ENCODE measurements at regions not wholly inside any gene's neighbourhood (a gene's known extent, or its start where the extent isn't known, plus 50 kb on each side); places are given as distances from the start of the nearest gene placed in this dataset.
A peak's percentile ranks its signal among the peaks of the same experiment; 100 is the strongest.

DNA sequence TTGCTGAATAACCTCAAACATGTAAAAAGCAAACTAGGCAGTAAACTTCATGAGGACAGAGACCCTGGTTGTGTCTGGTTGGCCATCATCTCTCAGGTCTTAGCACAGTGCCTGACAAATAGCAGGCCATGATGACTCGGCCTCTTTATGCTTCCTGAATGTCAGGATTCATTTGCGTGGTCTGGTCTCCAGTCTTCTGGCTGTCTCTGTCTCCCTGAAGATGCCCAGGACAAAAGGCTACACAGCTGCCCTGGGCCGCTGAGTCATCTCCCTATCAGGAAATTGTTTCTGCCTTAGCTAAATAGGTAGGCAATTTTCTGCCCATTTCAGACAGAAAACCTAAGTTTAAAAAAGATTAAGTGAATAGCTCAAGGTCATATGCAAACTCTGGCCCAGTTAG is 84.1 kb upstream of the FNDC3A start:
- peak overlapping the region in 1 of 10 donors; percentile 74 for H3K27ac ChIP-seq
- TF ChIP-seq, protein P1, sequence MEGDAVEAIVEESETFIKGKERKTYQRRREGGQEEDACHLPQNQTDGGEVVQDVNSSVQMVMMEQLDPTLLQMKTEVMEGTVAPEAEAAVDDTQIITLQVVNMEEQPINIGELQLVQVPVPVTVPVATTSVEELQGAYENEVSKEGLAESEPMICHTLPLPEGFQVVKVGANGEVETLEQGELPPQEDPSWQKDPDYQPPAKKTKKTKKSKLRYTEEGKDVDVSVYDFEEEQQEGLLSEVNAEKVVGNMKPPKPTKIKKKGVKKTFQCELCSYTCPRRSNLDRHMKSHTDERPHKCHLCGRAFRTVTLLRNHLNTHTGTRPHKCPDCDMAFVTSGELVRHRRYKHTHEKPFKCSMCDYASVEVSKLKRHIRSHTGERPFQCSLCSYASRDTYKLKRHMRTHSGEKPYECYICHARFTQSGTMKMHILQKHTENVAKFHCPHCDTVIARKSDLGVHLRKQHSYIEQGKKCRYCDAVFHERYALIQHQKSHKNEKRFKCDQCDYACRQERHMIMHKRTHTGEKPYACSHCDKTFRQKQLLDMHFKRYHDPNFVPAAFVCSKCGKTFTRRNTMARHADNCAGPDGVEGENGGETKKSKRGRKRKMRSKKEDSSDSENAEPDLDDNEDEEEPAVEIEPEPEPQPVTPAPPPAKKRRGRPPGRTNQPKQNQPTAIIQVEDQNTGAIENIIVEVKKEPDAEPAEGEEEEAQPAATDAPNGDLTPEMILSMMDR (IDR thresholded peaks at IDR 0.05) = no peak
- H3K4me1 ChIP-seq = peaks cover 0 to 23% (median 3%) of the 10 kb centered on the region in 9 donors
- 54 to 64% methylated on average over 3 of the region's 3 CpGs for WGBS, 2 donors
- ATAC-seq (peak in 2 of 8 donors; percentile 24 to 35), DNase-seq (no peak)
- no peak overlapping the region for H3K4me3 ChIP-seq
- intact Hi-C loops (cut with DNase I) = no loop called here
- H3K27me3 ChIP-seq = peaks cover 0 to 3% (median 0%) of the 10 kb centered on the region in 7 donors
- no peaks in the 10 kb centered on the region for H3K9me3 ChIP-seq
- no peaks in the 10 kb centered on the region for H3K36me3 ChIP-seq

DNA sequence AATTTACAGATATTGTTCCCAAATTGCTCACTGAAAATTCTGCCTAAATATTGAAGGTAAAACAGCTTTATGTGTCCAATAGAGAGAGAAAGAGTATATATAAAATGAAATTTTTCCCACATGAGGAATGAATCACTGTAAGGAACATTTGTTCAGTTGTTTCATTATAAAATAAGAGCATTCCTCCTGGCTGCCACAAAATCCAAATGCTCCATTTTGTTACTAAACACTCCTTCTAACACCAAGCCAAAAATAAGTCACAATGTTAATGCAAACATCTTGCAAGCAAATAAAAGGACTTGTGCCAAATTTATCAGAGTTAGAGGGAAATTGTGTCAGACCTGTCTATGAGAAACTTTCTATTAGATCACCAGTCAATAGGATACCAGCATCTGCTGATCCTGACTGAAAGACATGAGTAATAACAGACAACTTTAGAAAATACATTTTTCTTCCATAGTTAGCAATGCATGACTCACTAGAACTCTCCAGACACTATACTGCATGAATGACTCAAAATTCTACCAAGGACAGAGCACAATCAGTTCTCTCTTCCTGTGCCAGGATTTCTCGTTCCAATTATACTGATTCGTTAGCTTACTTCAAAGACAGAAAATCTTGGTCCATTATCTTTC is 83.5 kb upstream of the FNDC3A start:
- TF ChIP-seq, protein P1 (IDR thresholded peaks at IDR 0.05) = no peak
- peak overlapping the region in 1 of 10 donors; percentile 74 for H3K27ac ChIP-seq
- ATAC-seq = peak in 4 of 8 donors; percentile 7 to 86 (median 72)
- no peak overlapping the region for H3K4me3 ChIP-seq
- intact Hi-C loops (cut with DNase I) = no loop called here
- peaks cover 0 to 23% (median 3%) of the 10 kb centered on the region in 9 donors for H3K4me1 ChIP-seq
- H3K36me3 ChIP-seq = no peaks in the 10 kb centered on the region
- DNase-seq = no peak
- no peaks in the 10 kb centered on the region for H3K27me3 ChIP-seq
- H3K9me3 ChIP-seq = no peaks in the 10 kb centered on the region
- 13 to 26% methylated on average over 2 of the region's 2 CpGs for WGBS, 2 donors

GRCh38 chr13:48892688-48893075 is 83.0 kb upstream of the FNDC3A start:
- WGBS, 2 donors = 73 to 77% methylated on average over 3 of the region's 3 CpGs

GRCh38 chr13:48896312-48896711 is 79.4 kb upstream of the FNDC3A start:
- H3K36me3 ChIP-seq = no peaks in the 10 kb centered on the region
- H3K9me3 ChIP-seq = no peaks in the 10 kb centered on the region
- H3K4me3 ChIP-seq = no peak overlapping the region
- no peak for DNase-seq
- H3K4me1 ChIP-seq = peaks cover 0 to 21% (median 3%) of the 10 kb centered on the region in 9 donors
- TF ChIP-seq, protein P1 (IDR thresholded peaks at IDR 0.05) = no peak
- H3K27ac ChIP-seq = no peak overlapping the region
- intact Hi-C loops (cut with DNase I) = no loop called here
- peaks cover 0 to 10% (median 7%) of the 10 kb centered on the region in 7 donors for H3K27me3 ChIP-seq
- no peak for ATAC-seq

More at GRCh38 chr13:48892688-48893075, 83.0 kb upstream of the FNDC3A start:
- Histone ChIP-seq H3K36me3 (no peaks in the 10 kb centered on the region), H3K27me3 (no peaks in the 10 kb centered on the region), H3K9me3 (no peaks in the 10 kb centered on the region), H3K4me3 (no peak overlapping the region), H3K4me1 (peaks cover 0 to 23% (median 3%) of the 10 kb centered on the region in 9 donors), H3K27ac (peak overlapping the region in 1 of 10 donors; percentile 1)
- no peak for DNase-seq
- TF ChIP-seq, protein P1 (IDR thresholded peaks at IDR 0.05) = no peak
- intact Hi-C loops (cut with DNase I) = no loop called here
- ATAC-seq = no peak
